Karpas-422 (cell line): ENCODE measurements at regions not wholly inside any gene's neighbourhood (a gene's known extent, or its start where the extent isn't known, plus 50 kb on each side); places are given as distances from the start of the nearest gene placed in this dataset.

ENCODE experiments used
- DNase-seq: peaks from one replicate; pipeline ENCODE4 v3.0.0-alpha.2; 2015
- H2AFZ ChIP-seq: fragments of 200-600 bp; sonication (generic); 2 replicates; pipeline ENCODE4 v1.6.1; 2014; ENCODE audit warnings: antibody characterized with exemption, low read length, mixed read lengths
- H3K27ac ChIP-seq: fragments of 200-600 bp; sonication (generic); 2 replicates; pipeline ENCODE4 v1.5.1; 2014; ENCODE audit warnings: mild to moderate bottlenecking, low read length, moderate library complexity
- H3K27me3 ChIP-seq: fragments of 200-600 bp; sonication (generic); 2 replicates; pipeline ENCODE4 v1.6.1; 2014; ENCODE audit warnings: low read length, mixed read lengths
- H3K36me3 ChIP-seq: fragments of 200-600 bp; sonication (generic); 2 replicates; pipeline ENCODE4 v1.6.1; 2014; ENCODE audit warnings: low read length, mixed read lengths; ENCODE audit not compliant: insufficient read depth
- H3K4me1 ChIP-seq: fragments of 200-600 bp; sonication (generic); 2 replicates; pipeline ENCODE4 v1.6.1; 2014; ENCODE audit warnings: mild to moderate bottlenecking, low read length, mixed read lengths
- H3K4me2 ChIP-seq: fragments of 200-600 bp; sonication (generic); 2 replicates; pipeline ENCODE4 v1.6.1; 2014; ENCODE audit warnings: low read length, low read depth, mild to moderate bottlenecking; ENCODE audit not compliant: poor library complexity, severe bottlenecking
- H3K4me3 ChIP-seq: fragments of 200-600 bp; sonication (generic); 2 replicates; pipeline ENCODE4 v1.5.1; 2014; ENCODE audit warnings: mild to moderate bottlenecking, antibody characterized with exemption, low read length, mixed read lengths
- H3K79me2 ChIP-seq: fragments of 200-600 bp; sonication (generic); 2 replicates; pipeline ENCODE4 v1.6.1; 2014; ENCODE audit warnings: mild to moderate bottlenecking, low read length, mixed read lengths
- H3K9ac ChIP-seq: fragments of 200-600 bp; sonication (generic); 2 replicates; pipeline ENCODE4 v1.6.0; 2014; ENCODE audit warnings: low read length
- H3K9me2 ChIP-seq: fragments of 200-600 bp; sonication (generic), shearing (Covaris generic); replicated peaks from 2 replicates; pipeline ENCODE4 v1.6.0; 2014; ENCODE audit warnings: mild to moderate bottlenecking, low read length, moderate library complexity; ENCODE audit not compliant: insufficient read depth
- H3K9me3 ChIP-seq: fragments of 300-700, 200-600 bp; sonication (generic); 2 replicates; pipeline ENCODE4 v1.6.1; 2014; ENCODE audit warnings: low read length, mixed read lengths
- H4K20me1 ChIP-seq: fragments of 200-600 bp; sonication (generic); 2 replicates; pipeline ENCODE4 v1.6.1; 2014; ENCODE audit warnings: mild to moderate bottlenecking, antibody characterized with exemption, low read length, low read depth; ENCODE audit not compliant: insufficient read depth

GRCh38 chr4:120348521-120348920, 281.9 kb upstream of the MAD2L1 start:
- no peak overlapping the region for H3K9ac ChIP-seq
- no peak overlapping the region for H3K27ac ChIP-seq
- H4K20me1 ChIP-seq, result no peaks in the 10 kb centered on the region
- DNase-seq, result no peak
- no peak overlapping the region for H3K4me3 ChIP-seq
- H3K9me2 ChIP-seq, result no peaks in the 10 kb centered on the region
- no peak overlapping the region for H3K4me2 ChIP-seq
- H3K36me3 ChIP-seq, result no peaks in the 10 kb centered on the region
- no peaks in the 10 kb centered on the region for H3K79me2 ChIP-seq
- no peaks in the 10 kb centered on the region for H3K9me3 ChIP-seq
- H3K27me3 ChIP-seq, result no peaks in the 10 kb centered on the region
- no peak overlapping the region for H2AFZ ChIP-seq
- H3K4me1 ChIP-seq, result no peaks in the 10 kb centered on the region

DNA sequence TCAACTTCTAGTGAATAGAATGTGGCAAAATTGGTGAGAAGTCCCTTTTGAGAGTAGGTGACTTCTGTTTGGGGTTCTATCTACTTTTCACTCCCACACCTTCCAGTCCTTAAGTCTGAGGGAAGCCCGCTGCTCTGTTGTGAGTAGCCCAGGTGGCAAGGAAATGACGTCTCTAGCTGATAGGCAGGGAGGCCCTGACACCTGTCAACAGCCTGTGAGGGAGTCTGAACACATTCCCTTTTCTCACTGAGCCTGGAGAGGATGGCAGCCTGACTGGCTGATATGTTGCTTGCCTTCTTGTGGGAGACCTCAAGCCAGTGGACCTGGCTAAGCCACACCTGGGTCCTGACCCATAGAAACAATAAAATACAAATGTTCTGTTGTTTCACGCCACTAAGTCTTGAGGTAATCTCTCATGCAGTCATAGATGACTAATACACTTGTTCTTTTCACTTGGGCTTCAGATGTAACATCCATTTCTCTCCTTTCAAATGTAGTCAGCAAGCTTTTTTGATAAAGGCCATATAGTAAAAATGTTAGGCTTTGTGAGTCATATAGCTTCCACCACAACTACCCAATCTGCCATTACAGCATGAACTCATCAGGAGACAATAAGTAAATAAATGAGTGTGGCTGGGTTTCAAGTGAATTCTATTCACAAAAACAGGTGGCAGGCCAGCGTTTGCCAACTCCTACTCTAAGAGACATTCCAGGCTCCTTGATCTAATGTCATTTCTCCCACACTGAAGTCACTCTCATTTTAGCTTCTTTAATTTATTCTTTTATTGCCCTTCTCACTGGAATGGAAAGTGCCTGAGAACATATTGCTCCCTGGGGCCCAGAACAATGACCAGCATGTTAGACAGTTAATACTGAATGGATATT, 265.1 kb upstream of the MAD2L1 start:
- no peak for DNase-seq

GRCh38 chr4:120329386-120329785, 262.7 kb upstream of the MAD2L1 start:
- H3K36me3 ChIP-seq, result no peaks in the 10 kb centered on the region
- no peak overlapping the region for H3K4me3 ChIP-seq
- no peaks in the 10 kb centered on the region for H3K27me3 ChIP-seq
- no peak overlapping the region for H2AFZ ChIP-seq
- H3K27ac ChIP-seq, result no peak overlapping the region
- no peaks in the 10 kb centered on the region for H3K9me2 ChIP-seq
- no peaks in the 10 kb centered on the region for H4K20me1 ChIP-seq
- no peak for DNase-seq
- H3K9ac ChIP-seq, result no peak overlapping the region
- H3K79me2 ChIP-seq, result no peaks in the 10 kb centered on the region
- H3K9me3 ChIP-seq, result no peaks in the 10 kb centered on the region
- no peak overlapping the region for H3K4me2 ChIP-seq
- H3K4me1 ChIP-seq, result no peaks in the 10 kb centered on the region

More for the DNA sequence above, 265.1 kb upstream of the MAD2L1 start:
- Histone ChIP-seq H2AFZ (no peak overlapping the region), H3K4me2 (no peak overlapping the region), H3K4me3 (no peak overlapping the region), H4K20me1 (no peaks in the 10 kb centered on the region), H3K79me2 (no peaks in the 10 kb centered on the region), H3K9ac (no peak overlapping the region), H3K36me3 (no peaks in the 10 kb centered on the region), H3K27me3 (no peaks in the 10 kb centered on the region), H3K9me2 (no peaks in the 10 kb centered on the region), H3K27ac (no peak overlapping the region), H3K9me3 (no peaks in the 10 kb centered on the region), H3K4me1 (no peaks in the 10 kb centered on the region)

DNA sequence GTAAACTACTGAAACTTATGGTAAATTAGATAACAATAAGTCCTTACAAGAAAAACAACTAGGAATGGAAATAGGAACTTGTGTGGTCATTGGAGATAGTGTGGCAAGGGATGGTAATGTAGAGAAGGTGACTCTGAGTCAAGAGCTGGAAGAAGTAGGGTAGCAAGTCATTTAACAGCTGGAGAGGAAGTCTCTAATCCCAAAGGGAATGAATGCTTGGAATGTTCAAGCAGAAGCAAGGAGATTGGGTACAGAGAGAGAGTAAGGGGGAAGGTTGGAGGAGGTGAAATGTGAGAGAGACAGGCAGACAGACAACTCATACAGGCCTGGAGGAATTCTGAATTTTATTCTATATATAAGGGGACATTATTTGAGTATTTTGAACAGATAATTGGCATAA, 260.6 kb upstream of the MAD2L1 start:
- no peak overlapping the region for H3K9ac ChIP-seq
- no peaks in the 10 kb centered on the region for H3K4me1 ChIP-seq
- H3K27ac ChIP-seq, result no peak overlapping the region
- no peaks in the 10 kb centered on the region for H3K9me3 ChIP-seq
- no peaks in the 10 kb centered on the region for H3K27me3 ChIP-seq
- no peaks in the 10 kb centered on the region for H3K36me3 ChIP-seq
- H2AFZ ChIP-seq, result no peak overlapping the region
- H3K9me2 ChIP-seq, result no peaks in the 10 kb centered on the region
- DNase-seq, result no peak
- H3K79me2 ChIP-seq, result no peaks in the 10 kb centered on the region
- H3K4me3 ChIP-seq, result no peak overlapping the region
- H3K4me2 ChIP-seq, result no peak overlapping the region
- no peaks in the 10 kb centered on the region for H4K20me1 ChIP-seq

DNA sequence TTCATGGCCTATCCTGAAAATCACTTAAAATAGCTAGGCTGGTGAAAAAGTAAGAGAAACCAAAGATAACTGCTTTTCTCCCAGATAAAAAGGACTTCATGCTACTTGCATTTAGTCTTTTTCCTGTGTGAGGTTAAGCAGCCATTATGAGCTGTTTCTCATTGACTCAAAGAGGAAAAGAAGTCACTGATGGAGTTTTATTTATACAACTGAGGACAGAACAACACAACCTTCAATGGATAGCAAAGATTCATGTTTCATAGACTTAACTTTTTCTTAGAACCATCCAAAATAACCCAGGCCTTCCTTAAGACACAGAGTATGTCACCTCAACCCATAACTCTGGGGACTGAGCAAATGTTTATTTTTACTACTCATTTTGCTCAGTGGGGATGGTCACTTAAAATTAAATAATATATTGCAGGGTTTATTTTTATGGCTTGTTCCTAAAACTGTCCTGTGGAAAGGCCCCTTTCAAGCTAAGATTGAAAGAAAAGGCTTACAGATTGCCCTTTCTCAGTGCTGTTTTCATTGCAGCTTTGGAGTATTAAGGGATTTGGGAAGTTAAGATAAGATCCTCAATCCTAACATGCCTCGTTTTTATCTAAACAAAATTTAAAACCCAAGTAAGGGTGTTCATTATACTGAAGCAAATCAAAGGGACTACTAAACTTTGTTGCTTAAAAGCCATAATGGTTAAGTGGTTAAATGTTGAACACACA, 252.6 kb upstream of the MAD2L1 start:
- Histone ChIP-seq H3K9me2 (no peaks in the 10 kb centered on the region), H3K36me3 (no peaks in the 10 kb centered on the region), H3K4me1 (no peaks in the 10 kb centered on the region), H3K9ac (no peak overlapping the region), H3K4me2 (no peak overlapping the region), H3K27me3 (no peaks in the 10 kb centered on the region), H2AFZ (no peak overlapping the region), H3K9me3 (no peaks in the 10 kb centered on the region), H4K20me1 (no peaks in the 10 kb centered on the region), H3K79me2 (no peaks in the 10 kb centered on the region), H3K4me3 (no peak overlapping the region), H3K27ac (no peak overlapping the region)
- no peak for DNase-seq

- Histone ChIP-seq H2AFZ (no peak overlapping the region), H3K4me2 (no peak overlapping the region), H3K9me2 (no peaks in the 10 kb centered on the region), H3K79me2 (no peaks in the 10 kb centered on the region), H3K9ac (no peak overlapping the region), H3K9me3 (no peaks in the 10 kb centered on the region), H3K4me3 (no peak overlapping the region), H3K4me1 (no peaks in the 10 kb centered on the region), H3K27ac (no peak overlapping the region), H3K36me3 (no peaks in the 10 kb centered on the region), H4K20me1 (no peaks in the 10 kb centered on the region), H3K27me3 (no peaks in the 10 kb centered on the region)
- DNase-seq, result no peak
Measured at GRCh38 chr4:120318196-120318846, 251.7 kb upstream of the MAD2L1 start.

GRCh38 chr4:120317713-120318112, 251.1 kb upstream of the MAD2L1 start:
- Histone ChIP-seq H3K4me1 (no peaks in the 10 kb centered on the region), H4K20me1 (no peaks in the 10 kb centered on the region), H3K27ac (no peak overlapping the region), H3K36me3 (no peaks in the 10 kb centered on the region), H2AFZ (no peak overlapping the region), H3K27me3 (no peaks in the 10 kb centered on the region), H3K79me2 (no peaks in the 10 kb centered on the region), H3K9me3 (no peaks in the 10 kb centered on the region), H3K9ac (no peak overlapping the region), H3K4me2 (no peak overlapping the region), H3K4me3 (no peak overlapping the region), H3K9me2 (no peaks in the 10 kb centered on the region)
- DNase-seq, result no peak

- Histone ChIP-seq H3K9me3 (no peaks in the 10 kb centered on the region), H3K4me3 (no peak overlapping the region), H3K27ac (no peak overlapping the region), H3K79me2 (no peaks in the 10 kb centered on the region), H3K4me1 (no peaks in the 10 kb centered on the region), H3K4me2 (no peak overlapping the region), H4K20me1 (no peaks in the 10 kb centered on the region), H3K27me3 (no peaks in the 10 kb centered on the region), H3K36me3 (no peaks in the 10 kb centered on the region), H3K9me2 (no peaks in the 10 kb centered on the region), H3K9ac (no peak overlapping the region), H2AFZ (no peak overlapping the region)
- no peak for DNase-seq
Measured at GRCh38 chr4:120316416-120316815, 249.8 kb upstream of the MAD2L1 start.
